Gastrocnemius medialis (tissue), 4 donors: ENCODE measurements at regions not wholly inside any gene's neighbourhood (a gene's known extent, or its start where the extent isn't known, plus 50 kb on each side); places are given as distances from the start of the nearest gene placed in this dataset.

ENCODE experiments used
- POLR2A ChIP-seq, 2 donors: fragments of 450-650 bp; IDR thresholded peaks; one replicate each; pipeline ENCODE4 v1.6.1; 2017; ENCODE audit warnings: antibody characterized with exemption in 2 of 2, mild to moderate bottlenecking in 2 of 2, moderate library complexity in 2 of 2
- TF ChIP-seq, protein P1 (sequence below), 5 experiments: fragments of 450-650 bp in 3 of 5; fragments of 200-600 bp in 2 of 5; sonication (generic) in 2 of 5; IDR thresholded peaks in 4 of 5; conservative IDR thresholded peaks in 1 of 5; 1 replicate in 4 of 5; 2 replicates in 1 of 5; pipeline ENCODE4 v1.5.1; 2016 to 2019; ENCODE audit warnings: antibody characterized with exemption in 5 of 5, mild to moderate bottlenecking in 3 of 5, moderate library complexity in 3 of 5

- TF ChIP-seq, protein P1, sequence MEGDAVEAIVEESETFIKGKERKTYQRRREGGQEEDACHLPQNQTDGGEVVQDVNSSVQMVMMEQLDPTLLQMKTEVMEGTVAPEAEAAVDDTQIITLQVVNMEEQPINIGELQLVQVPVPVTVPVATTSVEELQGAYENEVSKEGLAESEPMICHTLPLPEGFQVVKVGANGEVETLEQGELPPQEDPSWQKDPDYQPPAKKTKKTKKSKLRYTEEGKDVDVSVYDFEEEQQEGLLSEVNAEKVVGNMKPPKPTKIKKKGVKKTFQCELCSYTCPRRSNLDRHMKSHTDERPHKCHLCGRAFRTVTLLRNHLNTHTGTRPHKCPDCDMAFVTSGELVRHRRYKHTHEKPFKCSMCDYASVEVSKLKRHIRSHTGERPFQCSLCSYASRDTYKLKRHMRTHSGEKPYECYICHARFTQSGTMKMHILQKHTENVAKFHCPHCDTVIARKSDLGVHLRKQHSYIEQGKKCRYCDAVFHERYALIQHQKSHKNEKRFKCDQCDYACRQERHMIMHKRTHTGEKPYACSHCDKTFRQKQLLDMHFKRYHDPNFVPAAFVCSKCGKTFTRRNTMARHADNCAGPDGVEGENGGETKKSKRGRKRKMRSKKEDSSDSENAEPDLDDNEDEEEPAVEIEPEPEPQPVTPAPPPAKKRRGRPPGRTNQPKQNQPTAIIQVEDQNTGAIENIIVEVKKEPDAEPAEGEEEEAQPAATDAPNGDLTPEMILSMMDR (IDR thresholded peaks at IDR 0.05 in 4 of 5, conservative IDR thresholded peaks at IDR 0.05 in 1 of 5) = no peak
- no peak for TF ChIP-seq POLR2A (IDR thresholded peaks at IDR 0.05)
Observed at GRCh38 chr2:57097855-57098254, 914.1 kb downstream of the CCDC85A start.
